ENCODE measurements at regions not wholly inside any gene's neighbourhood (a gene's known extent, or its start where the extent isn't known, plus 50 kb on each side); places are given as distances from the start of the nearest gene placed in this dataset.

DNA sequence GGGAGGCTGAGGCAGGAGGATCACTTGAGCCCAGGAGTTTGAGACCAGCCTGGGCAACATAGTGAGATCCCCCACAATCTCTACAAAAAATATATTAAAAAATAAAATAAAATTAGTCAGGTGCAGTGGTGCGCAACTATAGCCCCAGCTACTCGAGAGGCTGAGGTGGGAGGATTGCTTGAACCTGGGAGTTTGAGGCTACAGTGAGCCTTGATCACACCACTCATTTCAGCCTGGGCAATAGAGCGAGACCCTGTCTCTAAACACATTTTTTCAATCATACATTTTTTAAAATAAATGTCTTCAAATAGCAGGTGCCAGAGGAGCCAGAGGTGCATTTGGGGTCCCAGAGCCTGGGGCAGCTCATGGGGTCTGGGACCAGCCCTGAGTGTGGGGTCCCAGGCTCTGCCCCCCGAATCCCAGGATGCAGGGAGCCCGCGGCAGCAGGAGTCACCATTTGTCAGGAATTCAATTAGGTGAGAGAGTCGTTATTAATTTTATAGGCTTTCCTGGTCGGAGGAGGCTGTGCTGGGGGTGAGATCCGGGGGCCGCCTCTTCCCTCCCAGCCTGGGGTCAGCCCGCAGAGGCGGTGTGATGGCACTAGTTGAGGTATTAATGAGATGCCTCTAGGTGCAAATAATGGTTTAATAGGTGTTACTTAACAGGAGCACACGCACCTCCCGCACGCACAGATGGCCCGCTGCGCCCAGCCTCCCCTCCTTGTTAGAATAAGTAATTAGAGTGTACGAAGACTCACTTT, 78.3 kb downstream of the MICALL2 start:
- WGBS (ENCODE audit: insufficient coverage, insufficient read length) = no CpG with 5 or more reads among the region's 18 CpGs
- H3K4me1 ChIP-seq (ENCODE audit: control insufficient read depth, insufficient read depth, low read length) = no peaks in the 10 kb centered on the region
- no peak for DNase-seq (ENCODE audit: low read depth, low spot score)
- no peaks in the 10 kb centered on the region for H3K27me3 ChIP-seq (ENCODE audit: control insufficient read depth, insufficient read depth, low read length)
- no peak overlapping the region for H3K27ac ChIP-seq (ENCODE audit: low read length)
- no peaks in the 10 kb centered on the region for H3K9me3 ChIP-seq (ENCODE audit: control insufficient read depth, insufficient read depth, low read length)
- H3K36me3 ChIP-seq (ENCODE audit: control insufficient read depth, insufficient read depth, low read length) = no peaks in the 10 kb centered on the region
- no peak overlapping the region for H3K4me3 ChIP-seq (ENCODE audit: low read length)

GRCh38 chr7:1382553-1383397, 76.5 kb downstream of the MICALL2 start:
- Histone ChIP-seq H3K9me3 (ENCODE audit: control insufficient read depth, insufficient read depth, low read length) (no peaks in the 10 kb centered on the region), H3K27ac (ENCODE audit: low read length) (no peak overlapping the region), H3K36me3 (ENCODE audit: control insufficient read depth, insufficient read depth, low read length) (no peaks in the 10 kb centered on the region), H3K4me1 (ENCODE audit: control insufficient read depth, insufficient read depth, low read length) (no peaks in the 10 kb centered on the region), H3K4me3 (ENCODE audit: low read length) (no peak overlapping the region), H3K27me3 (ENCODE audit: control insufficient read depth, insufficient read depth, low read length) (no peaks in the 10 kb centered on the region)
- whole genome bisulfite sequencing (ENCODE audit: insufficient coverage, insufficient read length) = no CpG with 5 or more reads among the region's 29 CpGs
- DNase-seq (ENCODE audit: low read depth, low spot score) = no peak

DNA sequence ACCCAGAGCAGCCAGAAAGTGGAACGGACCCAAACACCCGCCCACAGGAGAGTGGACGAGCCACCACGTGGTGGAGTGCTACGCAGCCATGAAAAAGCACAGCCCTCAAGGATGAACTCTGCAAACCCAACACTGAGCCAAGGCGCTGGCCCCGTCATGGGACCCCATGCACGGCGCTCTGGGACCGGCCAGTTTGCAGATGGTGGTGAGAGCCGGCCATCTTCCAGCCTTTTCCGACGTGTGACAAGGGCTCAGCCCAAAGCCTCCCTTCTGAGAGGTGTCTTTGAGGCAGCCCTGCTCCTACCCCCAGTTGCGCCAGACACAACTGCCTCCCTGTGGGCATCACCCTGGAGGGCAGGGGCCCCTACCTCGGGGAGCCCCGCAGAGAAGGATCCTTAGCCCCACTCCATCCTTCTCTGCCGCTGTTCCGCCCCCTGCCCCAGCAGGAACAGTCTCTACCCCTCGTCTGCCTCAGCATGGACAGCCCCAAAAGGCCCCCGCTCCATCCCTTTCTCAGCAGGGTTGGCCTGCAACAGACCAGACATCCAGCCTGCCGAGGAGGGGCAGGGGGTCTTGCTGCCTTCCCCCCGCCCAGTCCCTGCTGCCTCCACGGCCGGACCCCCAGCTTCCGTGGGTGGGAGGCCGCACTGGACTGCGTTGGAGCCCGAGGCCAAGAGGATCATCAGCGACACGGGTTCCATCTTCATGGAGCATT, 75.7 kb downstream of the MICALL2 start:
- Histone ChIP-seq H3K27ac (ENCODE audit: low read length) (no peak overlapping the region), H3K9me3 (ENCODE audit: control insufficient read depth, insufficient read depth, low read length) (no peaks in the 10 kb centered on the region), H3K36me3 (ENCODE audit: control insufficient read depth, insufficient read depth, low read length) (no peaks in the 10 kb centered on the region), H3K4me3 (ENCODE audit: low read length) (no peak overlapping the region; the same call in 1 of the 2 replicates), H3K4me1 (ENCODE audit: control insufficient read depth, insufficient read depth, low read length) (no peaks in the 10 kb centered on the region), H3K27me3 (ENCODE audit: control insufficient read depth, insufficient read depth, low read length) (no peaks in the 10 kb centered on the region)
- no CpG with 5 or more reads among the region's 30 CpGs for WGBS (ENCODE audit: insufficient coverage, insufficient read length)
- no peak for DNase-seq (ENCODE audit: low read depth, low spot score)

DNA sequence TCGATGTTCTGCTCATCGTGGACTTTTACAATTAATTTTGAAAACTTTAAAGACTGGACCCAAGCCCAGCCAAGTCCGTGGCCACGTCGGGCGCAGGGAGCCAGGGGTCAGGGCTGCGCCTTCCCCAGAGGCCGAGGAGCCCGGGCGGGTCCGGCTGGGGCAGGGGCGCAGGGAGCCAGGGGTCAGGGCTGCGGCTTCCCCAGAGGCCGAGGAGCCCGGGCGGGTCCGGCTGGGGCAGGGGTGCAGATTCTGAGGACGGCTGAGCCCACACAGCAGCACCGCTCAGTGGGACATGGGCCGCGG, 75.2 kb downstream of the MICALL2 start:
- no peak for DNase-seq (ENCODE audit: low read depth, low spot score)
- Histone ChIP-seq H3K27me3 (ENCODE audit: control insufficient read depth, insufficient read depth, low read length) (no peaks in the 10 kb centered on the region), H3K4me3 (ENCODE audit: low read length) (no peak overlapping the region), H3K36me3 (ENCODE audit: control insufficient read depth, insufficient read depth, low read length) (no peaks in the 10 kb centered on the region), H3K9me3 (ENCODE audit: control insufficient read depth, insufficient read depth, low read length) (no peaks in the 10 kb centered on the region), H3K27ac (ENCODE audit: low read length) (no peak overlapping the region), H3K4me1 (ENCODE audit: control insufficient read depth, insufficient read depth, low read length) (no peaks in the 10 kb centered on the region)
- no CpG with 5 or more reads among the region's 21 CpGs for WGBS (ENCODE audit: insufficient coverage, insufficient read length)

All from iPS DF 6.9 (cell line).